ENCODE measurements at regions not wholly inside any gene's neighbourhood (a gene's known extent, or its start where the extent isn't known, plus 50 kb on each side); places are given as distances from the start of the nearest gene placed in this dataset.

- TF ChIP-seq POLR2AphosphoS5 (IDR thresholded peaks at IDR 0.05; ENCODE audit: low read depth, low read length) (no peak), SIN3A (IDR thresholded peaks at IDR 0.05; ENCODE audit: borderline replicate concordance, insufficient read depth, low read length) (no peak), TAF1 (IDR thresholded peaks at IDR 0.05; ENCODE audit: borderline replicate concordance, insufficient read depth, low read length) (no peak), REST (IDR thresholded peaks at IDR 0.05; ENCODE audit: insufficient read depth in 1 of 2, low read depth in 2 of 2, low read length in 2 of 2) (no peak)
Measured at GRCh38 chr16:89040861-89041570, 52.6 kb upstream of the ACSF3 start.

Data from PFSK-1 (cell line).